Right lobe of liver (tissue), 4 donors: ENCODE measurements at regions not wholly inside any gene's neighbourhood (a gene's known extent, or its start where the extent isn't known, plus 50 kb on each side); places are given as distances from the start of the nearest gene placed in this dataset.

ENCODE experiments used
- CTCF ChIP-seq, 4 donors: fragments of 200-600 bp in 3 of 4; fragments of 450-650 bp in 1 of 4; IDR thresholded peaks; one replicate each; pipeline versions ENCODE4 v1.5.1 to v1.8.0; 2016 to 2022; ENCODE audit warnings: antibody characterized with exemption in 4 of 4, mild to moderate bottlenecking in 2 of 4
- POLR2A ChIP-seq: fragments of 450-650 bp; IDR thresholded peaks from one replicate; pipeline ENCODE4 v1.6.1; 2017; ENCODE audit warnings: antibody characterized with exemption, mild to moderate bottlenecking
- donor health status: DM: no; HTN: no; CAD: no.
- donor health status: DM: no; HTN: no; CAD: no.
- donor health status: DM: no; HTN: yes; CAD: no.

DNA sequence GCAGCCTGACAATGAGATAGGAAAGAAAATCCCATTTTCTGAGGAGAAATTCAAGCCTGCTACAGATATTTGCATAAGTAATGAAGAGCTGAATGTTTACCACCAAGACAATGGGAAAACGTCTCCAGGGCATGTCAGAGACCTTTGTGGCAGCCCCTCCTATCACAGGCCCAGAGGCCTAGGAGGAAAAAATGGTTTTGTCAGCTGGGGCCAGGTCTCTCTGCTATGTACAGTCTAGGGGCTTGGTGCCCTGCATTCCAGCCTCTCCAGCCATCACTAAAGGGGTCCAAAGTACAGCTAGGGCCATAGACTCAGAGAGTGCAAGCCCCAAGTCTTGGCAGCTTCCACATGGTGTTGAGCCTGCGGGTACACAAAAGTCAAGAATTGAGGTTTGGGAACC is 361.6 kb upstream of the ANXA10 start:
- no peak for TF ChIP-seq CTCF (IDR thresholded peaks at IDR 0.05)
- no peak for TF ChIP-seq POLR2A
